SK-N-MC (cell line): ENCODE measurements at regions not wholly inside any gene's neighbourhood (a gene's known extent, or its start where the extent isn't known, plus 50 kb on each side); places are given as distances from the start of the nearest gene placed in this dataset.

ENCODE experiments used
- EZH2 ChIP-seq: fragments of 200-600 bp; sonication (generic); IDR thresholded peaks from one replicate; pipeline ENCODE4 v1.6.1; 2017; ENCODE audit warnings: antibody characterized with exemption
- FOXP2 ChIP-seq: optimal IDR thresholded peaks from 2 replicates; pipeline ENCODE3; 2011; ENCODE audit warnings: mild to moderate bottlenecking, moderate library complexity; ENCODE audit not compliant: insufficient read depth; ENCODE audit errors: extremely low read length, control extremely low read depth
- POLR2AphosphoS5 ChIP-seq: IDR thresholded peaks from 2 replicates; pipeline ENCODE4 v1.6.1; 2012; ENCODE audit warnings: mild to moderate bottlenecking, low read depth, low read length, borderline replicate concordance

DNA sequence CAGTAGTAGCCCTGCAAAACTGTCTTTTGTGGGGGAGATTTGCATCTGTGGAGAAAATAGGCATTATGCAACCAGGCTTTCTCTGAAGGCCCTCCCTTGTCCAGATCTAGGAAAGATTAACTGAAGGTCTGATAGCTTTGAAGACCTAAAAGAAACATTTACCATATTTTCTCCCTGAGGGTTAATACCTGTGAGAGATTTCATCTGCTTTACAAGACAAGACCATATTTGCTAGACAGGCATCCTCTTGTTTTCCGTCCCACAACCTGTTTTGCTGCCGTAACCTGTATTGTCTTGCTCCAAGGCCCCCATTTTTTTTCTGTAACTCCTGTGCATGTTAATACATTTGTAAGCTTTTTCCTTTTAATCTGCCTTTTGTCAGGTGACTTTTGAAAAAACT lies 1985.2 kb upstream of the CDH9 start:
- TF ChIP-seq EZH2 (no peak), POLR2AphosphoS5 (no peak), FOXP2 (no peak)
